ENCODE measurements at regions not wholly inside any gene's neighbourhood (a gene's known extent, or its start where the extent isn't known, plus 50 kb on each side); places are given as distances from the start of the nearest gene placed in this dataset.
"Not testable (repeated sequence)": the region's sequence is repeated elsewhere in the genome, so short reads cannot be mapped to it uniquely, and the experiment has no call there.

DNA sequence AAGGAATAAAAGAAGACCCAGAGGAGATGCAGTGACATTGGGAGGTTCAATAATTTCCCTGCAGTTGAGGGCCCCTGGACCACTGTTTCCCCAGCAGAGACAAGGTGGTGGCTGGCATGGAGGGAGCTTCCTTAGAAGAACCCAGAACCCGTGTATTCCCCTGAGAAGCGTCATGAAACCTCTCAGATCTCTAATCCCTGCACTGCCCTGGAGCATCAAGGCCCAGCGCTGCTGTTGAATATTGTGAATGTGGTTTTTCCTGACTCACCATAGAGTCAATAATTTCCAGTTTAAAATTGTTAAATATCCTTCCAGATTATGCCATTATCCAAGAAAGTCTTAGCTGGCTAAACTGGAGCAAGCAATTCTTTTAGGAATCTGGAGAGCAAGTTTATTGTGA, 187.2 kb downstream of the LMLN start:
- DNase-seq (ENCODE audit: low read depth in 2 of 3, low spot score in 2 of 3), result not testable (repeated sequence)

DNA sequence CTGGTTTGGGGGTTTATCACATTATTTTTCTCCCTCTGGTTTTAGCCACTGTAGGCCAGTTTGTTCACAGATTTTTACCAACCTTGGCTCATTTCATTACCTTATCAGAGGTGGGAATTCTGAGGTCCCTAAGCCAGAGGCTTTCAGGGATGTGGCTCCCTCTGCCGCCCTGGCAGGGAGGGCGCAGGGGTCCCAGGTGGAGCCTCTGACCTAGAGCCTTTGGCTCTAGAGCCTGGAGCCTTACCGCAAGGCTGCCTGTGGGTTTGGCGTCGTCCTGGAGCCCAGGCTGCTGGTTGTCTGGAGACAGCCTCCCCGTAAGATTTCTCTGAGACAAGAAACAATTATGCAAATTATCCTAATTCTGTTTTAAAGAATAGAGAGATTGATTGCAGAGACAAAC, 188.0 kb downstream of the LMLN start:
- DNase-seq (ENCODE audit: low read depth in 2 of 3, low spot score in 2 of 3), result not testable (repeated sequence)

DNA sequence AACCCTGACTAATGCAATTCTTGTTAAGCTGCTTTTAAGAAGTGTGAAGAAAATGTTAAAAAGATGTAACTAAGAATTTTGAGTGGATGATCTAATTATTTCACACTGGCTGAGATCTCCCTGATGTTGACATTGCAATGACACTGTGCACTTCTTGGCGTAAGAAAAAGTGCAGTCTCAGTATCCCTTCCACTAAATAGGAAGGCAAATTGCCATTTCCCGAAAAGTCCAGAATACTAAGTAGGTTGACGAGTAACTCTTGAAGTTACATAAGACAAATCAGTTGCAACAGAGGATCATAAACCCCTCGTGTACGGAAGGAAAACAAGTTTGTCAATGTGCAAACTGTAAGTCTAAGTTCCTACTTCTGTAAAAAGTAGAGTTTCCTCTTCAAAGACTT, 189.9 kb downstream of the LMLN start:
- DNase-seq (ENCODE audit: low read depth in 2 of 3, low spot score in 2 of 3), result not testable (repeated sequence)

DNA sequence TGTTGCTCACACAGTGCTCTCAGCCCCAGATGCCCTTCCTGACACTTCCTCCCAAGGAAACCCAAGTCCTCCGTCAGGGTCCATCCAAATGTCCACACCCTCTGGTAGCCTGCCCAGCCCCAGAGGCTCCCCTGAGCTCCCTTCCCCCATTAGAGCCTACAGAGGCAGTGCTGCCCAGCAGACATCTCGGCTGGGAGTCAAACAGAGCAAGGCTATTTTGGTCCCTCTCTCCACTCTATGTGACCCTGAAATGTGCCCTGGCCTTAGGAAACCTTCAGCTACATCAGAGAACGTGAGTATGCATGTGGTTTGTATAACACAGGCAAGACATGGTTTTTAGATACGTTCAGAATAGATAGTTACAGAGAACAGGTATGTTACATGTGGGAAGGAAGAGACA, 191.8 kb downstream of the LMLN start:
- not testable (repeated sequence) for DNase-seq (ENCODE audit: low read depth in 2 of 3, low spot score in 2 of 3)

DNA sequence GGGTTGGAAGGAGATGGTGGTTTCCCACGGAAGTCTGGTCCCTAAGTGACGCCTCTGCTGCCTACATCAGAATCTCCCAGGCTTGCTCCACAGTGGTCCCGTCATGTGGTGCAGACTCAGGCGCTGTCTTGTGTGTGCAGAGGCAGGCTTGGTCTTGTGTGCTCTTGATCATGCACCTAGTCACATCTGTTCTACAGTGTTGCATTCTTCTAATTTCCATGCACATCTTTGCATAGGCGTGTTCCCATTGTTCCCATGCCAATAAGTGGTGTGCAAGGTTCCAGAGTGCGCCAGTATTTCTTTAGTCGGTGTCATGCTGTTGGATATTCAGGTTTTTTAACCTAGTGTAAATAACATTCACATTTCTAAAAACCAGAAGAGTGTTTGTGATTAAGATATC, 195.8 kb downstream of the LMLN start:
- not testable (repeated sequence) for DNase-seq (ENCODE audit: low read depth in 2 of 3, low spot score in 2 of 3)

DNA sequence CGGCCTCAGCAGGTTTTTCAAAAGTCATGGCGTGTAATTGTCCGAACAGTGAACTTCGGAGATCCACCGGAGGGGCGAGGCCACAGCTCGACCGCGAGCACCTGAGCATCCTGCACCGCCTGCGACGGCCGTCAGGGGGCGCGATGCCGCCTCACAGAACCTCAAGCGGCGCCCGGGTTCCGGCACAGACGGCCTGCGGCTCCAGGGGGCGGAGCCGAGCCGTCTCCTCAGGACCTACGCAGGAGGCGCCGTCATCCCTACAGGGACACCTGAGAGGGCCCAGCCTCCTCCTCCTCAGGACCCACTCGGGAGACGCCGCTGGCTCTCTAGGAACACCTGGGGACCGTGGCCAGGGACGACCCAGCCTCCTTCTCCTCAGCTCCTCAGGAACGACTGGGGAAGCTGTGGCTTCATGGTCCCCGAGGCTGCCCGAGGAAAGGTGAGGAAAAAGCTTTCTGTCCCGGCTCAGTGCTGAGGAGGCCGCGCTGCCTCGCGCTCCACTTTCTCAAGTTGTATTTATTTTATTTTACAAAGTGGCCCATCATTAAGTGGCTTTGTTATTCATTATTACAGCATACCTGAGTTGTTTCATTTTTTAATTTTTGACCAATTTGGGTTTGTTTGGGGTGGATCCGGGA, 197.3 kb downstream of the LMLN start:
- not testable (repeated sequence) for DNase-seq (ENCODE audit: low read depth in 2 of 3, low spot score in 2 of 3)

DNA sequence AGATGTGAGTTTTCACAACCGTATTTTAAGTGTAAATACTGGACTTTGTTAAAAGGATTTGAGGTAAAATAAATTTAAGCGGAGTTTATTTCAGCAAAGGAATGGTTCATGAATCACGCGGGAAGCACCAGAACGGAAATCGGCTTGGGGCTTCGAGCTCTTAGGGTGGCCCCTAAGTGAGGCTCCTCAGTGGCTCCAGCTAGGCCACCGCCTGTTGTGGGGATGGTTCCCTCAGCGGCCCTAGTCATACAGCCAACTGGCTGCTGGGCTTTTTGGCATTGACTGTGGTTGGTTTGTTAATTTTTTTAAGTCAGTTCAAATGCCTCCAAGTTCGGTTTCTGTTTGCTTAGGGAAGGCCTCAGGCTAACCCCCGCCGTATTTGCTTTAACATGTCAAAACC, 198.0 kb downstream of the LMLN start:
- not testable (repeated sequence) for DNase-seq (ENCODE audit: low read depth in 2 of 3, low spot score in 2 of 3)

DNA sequence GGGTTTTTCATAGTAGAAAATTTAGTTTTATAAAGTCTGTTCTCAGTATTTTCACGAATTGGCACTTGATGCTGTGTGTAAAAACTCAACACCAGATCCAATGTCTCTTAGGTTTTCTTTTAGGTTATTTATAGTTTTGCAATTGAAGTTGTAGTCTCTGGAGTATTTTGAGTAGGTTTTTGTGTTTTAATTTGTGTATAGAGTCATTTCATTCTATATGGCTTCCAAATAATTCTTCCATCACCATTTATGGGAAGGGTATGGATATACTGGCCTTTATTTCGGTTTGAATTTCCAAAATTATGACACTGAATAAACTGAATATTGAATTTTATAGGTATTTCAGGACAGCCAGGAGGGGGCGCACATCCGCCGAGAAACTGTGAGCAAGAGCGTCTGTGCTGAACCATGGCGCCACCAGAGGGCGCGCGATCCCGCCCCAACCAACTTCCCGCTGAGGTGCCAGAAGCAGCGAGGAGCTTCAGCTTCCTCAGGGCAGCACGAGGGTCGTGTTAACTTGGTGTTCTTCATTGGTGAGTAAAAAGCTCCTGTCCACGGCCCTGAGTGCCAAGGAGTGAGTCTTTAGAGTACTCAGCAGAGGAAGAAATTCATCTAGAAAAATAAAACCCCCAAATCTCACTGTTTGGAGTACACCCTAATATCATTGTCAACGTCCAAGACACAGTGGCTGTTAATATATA, 207.5 kb downstream of the LMLN start:
- peak; percentile 26 to 42 (median 33) for DNase-seq (ENCODE audit: low read depth in 2 of 3, low spot score in 2 of 3)

DNA sequence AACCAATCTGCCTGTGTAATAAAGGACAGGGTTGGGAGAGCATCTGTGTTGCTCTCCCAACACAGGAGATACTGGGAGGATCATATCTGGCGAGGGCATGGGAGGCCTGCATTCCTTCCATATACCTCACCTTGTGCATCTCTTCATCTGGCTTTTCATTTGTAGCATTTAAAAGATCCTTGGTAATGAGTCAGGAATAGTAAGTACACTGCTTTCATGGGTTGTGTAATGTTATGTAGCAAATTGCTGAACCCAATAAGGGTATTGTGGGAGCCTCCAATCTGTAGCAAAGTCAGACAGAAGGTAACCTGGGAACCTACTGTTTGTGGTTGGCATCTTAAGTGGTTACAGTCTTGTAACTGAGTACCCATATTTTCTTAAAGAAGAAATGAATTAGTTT, 210.8 kb downstream of the LMLN start:
- not testable (repeated sequence) for DNase-seq (ENCODE audit: low read depth in 2 of 3, low spot score in 2 of 3)

DNA sequence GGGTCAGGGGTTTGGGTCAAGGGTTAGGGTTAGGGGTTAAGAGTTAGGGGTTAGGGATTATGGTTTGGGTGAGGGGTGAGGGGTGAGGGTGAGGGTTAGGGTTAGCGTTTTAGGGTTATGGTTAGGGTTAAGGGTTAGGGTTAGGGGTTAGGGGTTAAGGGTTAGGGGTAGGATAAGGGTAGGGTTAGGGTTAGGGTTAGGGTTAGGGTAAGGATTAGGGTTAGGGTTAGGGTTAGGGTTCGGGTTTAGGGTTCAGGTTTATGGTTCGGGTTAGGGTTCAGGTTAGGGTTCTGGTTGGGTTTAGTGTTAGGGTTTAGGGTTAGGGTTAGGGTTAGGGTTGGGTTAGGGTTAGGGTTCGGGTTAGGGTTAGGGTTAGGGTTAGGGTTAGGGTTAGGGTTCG, 213.1 kb downstream of the LMLN start:
- not testable (repeated sequence) for DNase-seq (ENCODE audit: low read depth in 2 of 3, low spot score in 2 of 3)

DNA sequence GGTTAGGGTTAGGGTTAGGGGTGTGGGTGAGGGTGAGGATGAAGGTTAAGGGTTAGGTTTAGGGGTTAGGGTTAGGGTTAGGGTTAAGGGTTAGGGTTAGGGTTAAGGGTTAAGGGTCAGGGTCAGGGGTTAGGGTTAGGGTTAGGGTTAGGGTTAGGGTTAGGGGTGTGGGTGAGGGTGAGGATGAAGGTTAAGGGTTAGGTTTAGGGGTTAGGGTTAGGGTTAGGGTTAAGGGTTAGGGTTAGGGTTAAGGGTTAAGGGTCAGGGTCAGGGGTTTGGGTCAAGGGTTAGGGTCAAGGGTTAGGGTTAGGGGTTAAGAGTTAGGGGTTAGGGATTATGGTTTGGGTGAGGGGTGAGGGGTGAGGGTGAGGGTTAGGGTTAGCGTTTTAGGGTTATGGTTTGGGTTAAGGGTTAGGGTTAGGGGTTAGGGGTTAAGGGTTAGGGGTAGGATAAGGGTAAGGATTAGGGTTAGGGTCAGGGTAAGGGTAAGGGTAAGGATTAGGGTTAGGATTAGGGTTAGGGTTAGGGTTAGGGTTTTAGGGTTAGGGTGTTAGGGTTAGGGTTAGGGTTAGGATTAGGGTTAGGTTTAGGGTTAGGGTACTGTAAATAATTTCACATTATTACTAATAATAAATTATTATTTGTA, 214.0 kb downstream of the LMLN start:
- DNase-seq (ENCODE audit: low read depth in 2 of 3, low spot score in 2 of 3), result not testable (repeated sequence)
